HepG2 (cell line): ENCODE measurements at regions not wholly inside any gene's neighbourhood (a gene's known extent, or its start where the extent isn't known, plus 50 kb on each side); places are given as distances from the start of the nearest gene placed in this dataset.

ENCODE experiments used
- ATAC-seq: fragments of 200-7000 bp; cut with Tn5 transposase; 3 replicates; pipeline ENCODE4 v1.9.1; 2020; ENCODE audit warnings: mild to moderate bottlenecking, moderate library complexity
- BruUV-seq: library from RNA; stranded (reverse); fragments of 400-500 nt; replicated peaks from 2 replicates; lab custom pipeline; 2021; lab: Mats Ljungman, UMichigan
- CTCF ChIA-PET: fragments of 300-600 bp; formaldehyde crosslinking; extraction: SDS; loops from one replicate; lab custom pipeline; 2021; ENCODE audit warnings: low total read pairs, inconsistent platforms, low intra/inter-chr PET ratio; lab: Yijun Ruan, JAX
- POLR2A ChIA-PET: fragments of 350-600 bp; sonication (Branson Sonifier 250); formaldehyde crosslinking; loops from one replicate; lab custom pipeline; 2020; ENCODE audit warnings: antibody characterized with exemption, inconsistent platforms; lab: Yijun Ruan, JAX
- DNase-seq: peaks from one replicate; pipeline ENCODE4 v3.0.0-alpha.2; 2015; ENCODE audit warnings: low spot score
- FAIRE-seq: peaks from 3 replicates; lab custom pipeline; 2011; peaks lifted over from hg19 to GRCh38; lab: Jason Lieb, UNC
- H2AFZ ChIP-seq: one replicate; pipeline ENCODE4 v1.6.1; 2011; ENCODE audit warnings: low read length, inconsistent platforms
- H3K27ac ChIP-seq: fragments of 300-600 bp; 3 replicates; pipeline ENCODE4 v1.8.0; 2011; ENCODE audit warnings: mixed run types, mild to moderate bottlenecking, mixed read lengths, low read length, inconsistent platforms; ENCODE audit not compliant: insufficient read depth; ENCODE audit errors: extremely low read length
- H3K27me3 ChIP-seq, 2 experiments: fragments of 200-600 bp in 1 of 2; 2 replicates in 1 of 2; 3 replicates in 1 of 2; pipeline versions ENCODE4 v1.6.0 to v1.8.0; 2011; ENCODE audit warnings: low read length in 2 of 2, mild to moderate bottlenecking in 2 of 2, moderate library complexity in 2 of 2, inconsistent platforms in 1 of 2; ENCODE audit not compliant: insufficient read depth in 2 of 2, control insufficient read depth in 1 of 2
- H3K36me3 ChIP-seq, 2 experiments: fragments of 200-600 bp in 1 of 2; replicated peaks in 1 of 2; 2 replicates in 1 of 2; 3 replicates in 1 of 2; pipeline versions ENCODE4 v1.5.1 to v1.8.0; 2011; ENCODE audit warnings: low read length in 2 of 2, inconsistent platforms in 1 of 2; ENCODE audit not compliant: insufficient read depth in 2 of 2, control insufficient read depth in 1 of 2
- H3K4me1 ChIP-seq: 2 replicates; pipeline ENCODE4 v1.5.1; 2012; ENCODE audit warnings: low read length, inconsistent platforms; ENCODE audit not compliant: insufficient read depth
- H3K4me2 ChIP-seq: 2 replicates; pipeline ENCODE4 v1.6.0; 2011; ENCODE audit warnings: low read depth, low read length, inconsistent platforms
- H3K4me3 ChIP-seq, 3 experiments: fragments of 200-600 bp in 1 of 3; sonication (generic), shearing (Covaris generic) in 1 of 3; replicated peaks in 1 of 3; 2 replicates each; pipeline ENCODE4 v1.5.1; 2011 to 2016; ENCODE audit warnings: low read length in 3 of 3, inconsistent platforms in 2 of 3, low read depth in 2 of 3, mild to moderate bottlenecking in 2 of 3, control low read depth in 1 of 3, mixed read lengths in 1 of 3; ENCODE audit not compliant: insufficient read depth in 1 of 3
- H3K79me2 ChIP-seq: one replicate; pipeline ENCODE4 v1.6.1; 2011; ENCODE audit warnings: low read length, inconsistent platforms; ENCODE audit not compliant: insufficient read depth
- H3K9ac ChIP-seq: 2 replicates; pipeline ENCODE4 v1.6.0; 2011; ENCODE audit warnings: mild to moderate bottlenecking, low read depth, low read length, inconsistent platforms; ENCODE audit not compliant: insufficient read depth
- H3K9me3 ChIP-seq: 2 replicates; pipeline ENCODE4 v1.5.1; 2012; ENCODE audit warnings: mild to moderate bottlenecking, low read length
- H4K20me1 ChIP-seq: 2 replicates; pipeline ENCODE4 v1.6.0; 2011; ENCODE audit warnings: inconsistent platforms, mild to moderate bottlenecking, low read length, moderate library complexity; ENCODE audit not compliant: insufficient read depth
- ATF7 ChIP-seq, 2 experiments: fragments of 450-650 bp in 1 of 2; sonication (generic) in 1 of 2; formaldehyde crosslinking in 1 of 2; IDR thresholded peaks; 2 replicates each; pipeline versions ENCODE4 v1.4.0 to v1.6.1; 2016 to 2020; ENCODE audit warnings: antibody characterized with exemption in 1 of 2, mild to moderate bottlenecking in 1 of 2, missing genetic modification reagents in 1 of 2
- CREB1 ChIP-seq, 2 experiments: fragments of 450-650 bp in 1 of 2; IDR thresholded peaks; 2 replicates each; pipeline ENCODE4 v1.6.1; 2016 to 2017; ENCODE audit warnings: control low read depth in 1 of 2, mild to moderate bottlenecking in 1 of 2, missing compliant biosample characterization in 1 of 2, missing genetic modification characterization in 1 of 2
- HDAC6 ChIP-seq: fragments of 200-600 bp; sonication (generic); IDR thresholded peaks from 2 replicates; pipeline ENCODE4 v1.7.0; 2017; ENCODE audit warnings: mild to moderate bottlenecking, antibody characterized with exemption, low read length, low read depth
- KDM1A ChIP-seq: IDR thresholded peaks from 2 replicates; pipeline ENCODE4 v1.6.1; 2016; ENCODE audit warnings: missing compliant biosample characterization
- ZNF207 ChIP-seq: fragments of 450-650 bp; IDR thresholded peaks from 2 replicates; pipeline ENCODE4 v1.6.1; 2016; ENCODE audit warnings: antibody characterized with exemption, borderline replicate concordance
- ZNF34 ChIP-seq: sonication (generic); formaldehyde crosslinking; IDR thresholded peaks from 2 replicates; pipeline ENCODE4 v1.4.0; 2020; ENCODE audit warnings: mild to moderate bottlenecking, missing genetic modification reagents, borderline replicate concordance
- WGBS: methylation state at CpG from one replicate; pipeline ENCODE4 v1.1.6; 2017; ENCODE audit warnings: low lambda C conversion rate; 5-methylcytosine and 5-hydroxymethylcytosine counted together
- in situ Hi-C: cut with HindIII; loops from 2 replicates; pipeline ENCODE4 v1.10.0; 2017; ENCODE audit warnings: low pct_unique_long_range_greater_than_20kb; ENCODE audit not compliant: extremely low pct_ligation_motif_present
- intact Hi-C: fragments of 100-400 bp; cut with micrococcal nuclease; formaldehyde crosslinking; loops from one replicate; pipeline ENCODE4 v1.10.0; 2022; ENCODE audit not compliant: unreplicated experiment
- TF ChIP-seq, protein P1 (sequence below): sonication (generic); formaldehyde crosslinking; IDR thresholded peaks from 2 replicates; pipeline ENCODE4 v1.5.0; 2020; ENCODE audit warnings: mild to moderate bottlenecking, missing genetic modification reagents, borderline replicate concordance
- TF ChIP-seq, protein P2 (sequence below): sonication (generic); formaldehyde crosslinking; IDR thresholded peaks from 2 replicates; pipeline ENCODE4 v1.8.1; 2022; ENCODE audit warnings: low read depth, mild to moderate bottlenecking, missing genetic modification reagents

DNA sequence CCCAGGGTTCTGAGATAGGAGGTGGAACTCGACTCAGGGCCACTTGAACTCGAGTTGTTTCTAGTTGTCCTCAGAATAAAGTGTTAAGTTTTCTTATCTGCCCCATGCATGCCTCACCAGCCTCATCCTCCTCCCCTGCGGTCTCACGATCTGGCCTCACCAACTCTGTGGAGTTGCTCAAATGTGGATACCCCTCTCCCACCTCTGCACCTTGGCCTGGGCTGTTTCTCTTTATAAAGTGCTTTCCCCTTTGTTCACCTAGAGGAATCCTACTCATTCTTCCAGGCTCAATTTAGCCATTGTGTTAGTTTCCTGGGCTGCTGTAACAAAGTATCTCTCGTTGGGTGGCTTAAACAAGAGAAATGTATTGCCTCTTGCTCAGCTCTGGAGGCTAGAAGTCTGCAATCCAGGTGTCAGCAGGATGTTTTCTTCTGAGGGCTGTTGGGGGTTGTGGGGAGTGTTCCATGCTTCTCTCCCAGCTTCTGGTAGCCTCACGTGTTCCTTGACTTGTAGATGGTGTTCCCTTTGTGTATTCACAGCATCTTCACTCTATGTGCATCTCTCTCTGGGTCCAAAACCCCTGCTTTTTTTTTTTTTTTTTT, 100.7 kb downstream of the MEX3B start:
- in situ Hi-C loops: no loop called here
- ChIA-PET CTCF (no interaction called here), POLR2A (no interaction called here)
- TF ChIP-seq, protein P1, sequence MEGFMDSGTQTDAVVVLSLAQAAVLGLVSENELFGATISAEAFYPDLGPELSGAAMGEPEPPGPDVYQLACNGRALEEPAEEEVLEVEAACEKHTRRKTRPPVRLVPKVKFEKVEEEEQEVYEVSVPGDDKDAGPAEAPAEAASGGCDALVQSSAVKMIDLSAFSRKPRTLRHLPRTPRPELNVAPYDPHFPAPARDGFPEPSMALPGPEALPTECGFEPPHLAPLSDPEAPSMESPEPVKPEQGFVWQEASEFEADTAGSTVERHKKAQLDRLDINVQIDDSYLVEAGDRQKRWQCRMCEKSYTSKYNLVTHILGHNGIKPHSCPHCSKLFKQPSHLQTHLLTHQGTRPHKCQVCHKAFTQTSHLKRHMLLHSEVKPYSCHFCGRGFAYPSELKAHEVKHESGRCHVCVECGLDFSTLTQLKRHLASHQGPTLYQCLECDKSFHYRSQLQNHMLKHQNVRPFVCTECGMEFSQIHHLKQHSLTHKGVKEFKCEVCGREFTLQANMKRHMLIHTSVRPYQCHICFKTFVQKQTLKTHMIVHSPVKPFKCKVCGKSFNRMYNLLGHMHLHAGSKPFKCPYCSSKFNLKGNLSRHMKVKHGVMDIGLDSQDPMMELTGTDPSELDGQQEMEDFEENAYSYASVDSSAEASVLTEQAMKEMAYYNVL (CRISPR knock-in tag): no peak
- TF ChIP-seq ZNF207 (no peak), KDM1A (CRISPR knock-in tag) (no peak), HDAC6 (no peak), ZNF34 (no peak)
- H4K20me1 ChIP-seq: no peaks in the 10 kb centered on the region
- H2AFZ ChIP-seq: no peak overlapping the region
- no peak overlapping the region for H3K27ac ChIP-seq
- no peaks in the 10 kb centered on the region for H3K9me3 ChIP-seq
- no peaks in the 10 kb centered on the region for H3K27me3 ChIP-seq
- no peak overlapping the region for H3K4me2 ChIP-seq
- 20% methylated on average over 6 of the region's 6 CpGs for WGBS
- H3K4me1 ChIP-seq: no peaks in the 10 kb centered on the region
- DNase-seq: no peak
- H3K79me2 ChIP-seq: no peaks in the 10 kb centered on the region
- ATAC-seq: no peak
- no peak overlapping the region for H3K4me3 ChIP-seq
- H3K9ac ChIP-seq: no peak overlapping the region
- no peak for FAIRE-seq
- intact Hi-C loops: no loop called here
- H3K36me3 ChIP-seq: no peaks in the 10 kb centered on the region
- BruUV-seq: no TSS peak

DNA sequence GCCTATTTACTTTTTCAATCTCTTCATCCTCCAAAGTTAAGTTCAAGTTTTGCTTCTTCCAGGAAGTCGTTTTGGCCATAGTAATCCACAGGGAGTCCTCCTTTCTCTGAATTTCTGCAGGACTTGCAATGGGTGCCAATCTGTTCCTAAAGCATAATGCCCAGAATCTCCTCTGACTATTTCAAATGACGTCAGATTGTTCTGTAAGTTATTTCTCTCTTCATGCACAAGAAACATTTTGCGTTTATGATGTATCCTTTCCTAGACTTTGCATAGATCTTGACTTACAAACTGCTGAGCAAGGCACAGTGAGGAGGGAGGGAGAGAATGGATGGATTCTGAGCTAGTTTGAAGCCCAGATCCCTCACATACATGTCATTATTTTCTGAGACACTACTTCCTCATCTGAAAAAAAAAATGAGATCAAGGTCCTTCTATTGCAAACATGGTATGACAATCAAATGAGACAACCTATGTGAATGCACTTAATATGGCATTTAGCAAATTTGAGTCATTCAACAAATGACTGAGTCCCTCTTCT, 103.1 kb downstream of the MEX3B start:
- BruUV-seq: no TSS peak
- POLR2A ChIA-PET: no interaction called here

More for the DNA sequence above, 103.1 kb downstream of the MEX3B start:
- no peak for DNase-seq
- no peak overlapping the region for H3K4me2 ChIP-seq
- FAIRE-seq: no peak
- TF ChIP-seq, protein P2, sequence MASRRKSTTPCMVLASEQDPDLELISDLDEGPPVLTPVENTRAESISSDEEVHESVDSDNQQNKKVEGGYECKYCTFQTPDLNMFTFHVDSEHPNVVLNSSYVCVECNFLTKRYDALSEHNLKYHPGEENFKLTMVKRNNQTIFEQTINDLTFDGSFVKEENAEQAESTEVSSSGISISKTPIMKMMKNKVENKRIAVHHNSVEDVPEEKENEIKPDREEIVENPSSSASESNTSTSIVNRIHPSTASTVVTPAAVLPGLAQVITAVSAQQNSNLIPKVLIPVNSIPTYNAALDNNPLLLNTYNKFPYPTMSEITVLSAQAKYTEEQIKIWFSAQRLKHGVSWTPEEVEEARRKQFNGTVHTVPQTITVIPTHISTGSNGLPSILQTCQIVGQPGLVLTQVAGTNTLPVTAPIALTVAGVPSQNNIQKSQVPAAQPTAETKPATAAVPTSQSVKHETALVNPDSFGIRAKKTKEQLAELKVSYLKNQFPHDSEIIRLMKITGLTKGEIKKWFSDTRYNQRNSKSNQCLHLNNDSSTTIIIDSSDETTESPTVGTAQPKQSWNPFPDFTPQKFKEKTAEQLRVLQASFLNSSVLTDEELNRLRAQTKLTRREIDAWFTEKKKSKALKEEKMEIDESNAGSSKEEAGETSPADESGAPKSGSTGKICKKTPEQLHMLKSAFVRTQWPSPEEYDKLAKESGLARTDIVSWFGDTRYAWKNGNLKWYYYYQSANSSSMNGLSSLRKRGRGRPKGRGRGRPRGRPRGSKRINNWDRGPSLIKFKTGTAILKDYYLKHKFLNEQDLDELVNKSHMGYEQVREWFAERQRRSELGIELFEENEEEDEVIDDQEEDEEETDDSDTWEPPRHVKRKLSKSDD (CRISPR knock-in tag): no peak
- TF ChIP-seq ATF7 (IDR thresholded peaks at IDR 0.05) (peak; percentile 81), ATF7 (CRISPR knock-in tag; IDR thresholded peaks at IDR 0.05) (no peak), CREB1 (IDR thresholded peaks at IDR 0.05) (peak; percentile 78), CREB1 (CRISPR knock-in tag; IDR thresholded peaks at IDR 0.05) (no peak)
- TF ChIP-seq, all 625 proteins: peak for 2
- intact Hi-C loops: no loop called here
- Histone ChIP-seq H3K36me3 (no peaks in the 10 kb centered on the region), H2AFZ (no peak overlapping the region), H3K9ac (no peak overlapping the region), H3K4me1 (no peaks in the 10 kb centered on the region), H3K9me3 (no peaks in the 10 kb centered on the region), H4K20me1 (no peaks in the 10 kb centered on the region), H3K27me3 (no peaks in the 10 kb centered on the region), H3K79me2 (no peaks in the 10 kb centered on the region), H3K4me3 (no peak overlapping the region), H3K27ac (no peak overlapping the region)
- ATAC-seq: no peak
- CTCF ChIA-PET: no interaction called here
- in situ Hi-C loops: no loop called here
- 4% methylated on average over 3 of the region's 3 CpGs for WGBS
